Gastroesophageal sphincter (tissue), 3 donors: ENCODE measurements at regions not wholly inside any gene's neighbourhood (a gene's known extent, or its start where the extent isn't known, plus 50 kb on each side); places are given as distances from the start of the nearest gene placed in this dataset.

Source experiments
- POLR2AphosphoS5 ChIP-seq: sonication (generic); formaldehyde crosslinking; IDR thresholded peaks from one replicate; pipeline ENCODE4 v1.6.1; 2017; ENCODE audit warnings: antibody characterized with exemption
- TF ChIP-seq, protein P1 (sequence below), 4 experiments: fragments of 200-600 bp in 2 of 4; fragments of 450-650 bp in 2 of 4; sonication (generic) in 1 of 4; IDR thresholded peaks; one replicate each; pipeline ENCODE4 v1.5.1; 2017 to 2019; ENCODE audit warnings: antibody characterized with exemption in 4 of 4, mild to moderate bottlenecking in 2 of 4, moderate library complexity in 2 of 4

- TF ChIP-seq, protein P1, sequence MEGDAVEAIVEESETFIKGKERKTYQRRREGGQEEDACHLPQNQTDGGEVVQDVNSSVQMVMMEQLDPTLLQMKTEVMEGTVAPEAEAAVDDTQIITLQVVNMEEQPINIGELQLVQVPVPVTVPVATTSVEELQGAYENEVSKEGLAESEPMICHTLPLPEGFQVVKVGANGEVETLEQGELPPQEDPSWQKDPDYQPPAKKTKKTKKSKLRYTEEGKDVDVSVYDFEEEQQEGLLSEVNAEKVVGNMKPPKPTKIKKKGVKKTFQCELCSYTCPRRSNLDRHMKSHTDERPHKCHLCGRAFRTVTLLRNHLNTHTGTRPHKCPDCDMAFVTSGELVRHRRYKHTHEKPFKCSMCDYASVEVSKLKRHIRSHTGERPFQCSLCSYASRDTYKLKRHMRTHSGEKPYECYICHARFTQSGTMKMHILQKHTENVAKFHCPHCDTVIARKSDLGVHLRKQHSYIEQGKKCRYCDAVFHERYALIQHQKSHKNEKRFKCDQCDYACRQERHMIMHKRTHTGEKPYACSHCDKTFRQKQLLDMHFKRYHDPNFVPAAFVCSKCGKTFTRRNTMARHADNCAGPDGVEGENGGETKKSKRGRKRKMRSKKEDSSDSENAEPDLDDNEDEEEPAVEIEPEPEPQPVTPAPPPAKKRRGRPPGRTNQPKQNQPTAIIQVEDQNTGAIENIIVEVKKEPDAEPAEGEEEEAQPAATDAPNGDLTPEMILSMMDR (IDR thresholded peaks at IDR 0.05): no peak
- TF ChIP-seq POLR2AphosphoS5: no peak
These were observed 349.9 kb downstream of the RPS24 start for GRCh38 chr10:78383378-78384048.
